Neural cell (in vitro differentiated cells): ENCODE measurements at regions not wholly inside any gene's neighbourhood (a gene's known extent, or its start where the extent isn't known, plus 50 kb on each side); places are given as distances from the start of the nearest gene placed in this dataset.

Source experiments
- EP300 ChIP-seq: fragments of 450-650 bp; conservative IDR thresholded peaks from 2 replicates; pipeline ENCODE4 v1.6.1; 2014; ENCODE audit warnings: antibody characterized with exemption, mild to moderate bottlenecking, moderate library complexity; ENCODE audit not compliant: poor library complexity, severe bottlenecking
- POLR2AphosphoS5 ChIP-seq: IDR thresholded peaks from 2 replicates; pipeline ENCODE4 v1.6.1; 2012
- RAD21 ChIP-seq: fragments of 450-650 bp; conservative IDR thresholded peaks from 2 replicates; pipeline ENCODE4 v1.6.1; 2014; ENCODE audit warnings: antibody characterized with exemption, mild to moderate bottlenecking, moderate library complexity
- TAF1 ChIP-seq: IDR thresholded peaks from 2 replicates; pipeline ENCODE4 v1.6.1; 2012; ENCODE audit warnings: low read depth
- TF ChIP-seq, protein P1 (sequence below): fragments of 450-650 bp; IDR thresholded peaks from 2 replicates; pipeline ENCODE4 v1.5.1; 2014; ENCODE audit warnings: antibody characterized with exemption, mild to moderate bottlenecking, moderate library complexity; ENCODE audit not compliant: poor library complexity, severe bottlenecking
- TF ChIP-seq, protein P2 (sequence below): IDR thresholded peaks from 2 replicates; pipeline ENCODE4 v1.6.1; 2012; ENCODE audit warnings: borderline replicate concordance

DNA sequence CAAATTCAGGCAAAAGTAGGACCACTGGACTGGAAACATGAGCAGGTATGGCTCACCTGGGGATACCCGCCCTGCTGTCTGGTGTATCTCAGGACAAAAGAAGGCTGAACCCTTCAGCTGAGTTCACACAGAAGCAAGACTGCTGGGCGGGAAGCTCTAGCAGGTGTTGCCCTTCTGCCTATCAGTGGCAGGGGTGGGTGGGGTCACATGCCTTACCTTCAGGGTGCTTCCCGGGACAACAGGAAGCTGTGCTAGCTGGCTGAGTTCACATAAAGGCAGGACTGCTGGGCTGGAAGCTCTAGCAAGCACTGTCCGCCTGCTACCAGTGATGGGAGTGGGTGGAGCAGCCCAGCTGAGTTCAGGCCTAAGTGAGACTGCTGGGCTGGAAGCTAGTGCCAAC is 498.8 kb upstream of the ZNF608 start:
- TF ChIP-seq, protein P1, sequence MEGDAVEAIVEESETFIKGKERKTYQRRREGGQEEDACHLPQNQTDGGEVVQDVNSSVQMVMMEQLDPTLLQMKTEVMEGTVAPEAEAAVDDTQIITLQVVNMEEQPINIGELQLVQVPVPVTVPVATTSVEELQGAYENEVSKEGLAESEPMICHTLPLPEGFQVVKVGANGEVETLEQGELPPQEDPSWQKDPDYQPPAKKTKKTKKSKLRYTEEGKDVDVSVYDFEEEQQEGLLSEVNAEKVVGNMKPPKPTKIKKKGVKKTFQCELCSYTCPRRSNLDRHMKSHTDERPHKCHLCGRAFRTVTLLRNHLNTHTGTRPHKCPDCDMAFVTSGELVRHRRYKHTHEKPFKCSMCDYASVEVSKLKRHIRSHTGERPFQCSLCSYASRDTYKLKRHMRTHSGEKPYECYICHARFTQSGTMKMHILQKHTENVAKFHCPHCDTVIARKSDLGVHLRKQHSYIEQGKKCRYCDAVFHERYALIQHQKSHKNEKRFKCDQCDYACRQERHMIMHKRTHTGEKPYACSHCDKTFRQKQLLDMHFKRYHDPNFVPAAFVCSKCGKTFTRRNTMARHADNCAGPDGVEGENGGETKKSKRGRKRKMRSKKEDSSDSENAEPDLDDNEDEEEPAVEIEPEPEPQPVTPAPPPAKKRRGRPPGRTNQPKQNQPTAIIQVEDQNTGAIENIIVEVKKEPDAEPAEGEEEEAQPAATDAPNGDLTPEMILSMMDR, result no peak
- TF ChIP-seq, protein P2, sequence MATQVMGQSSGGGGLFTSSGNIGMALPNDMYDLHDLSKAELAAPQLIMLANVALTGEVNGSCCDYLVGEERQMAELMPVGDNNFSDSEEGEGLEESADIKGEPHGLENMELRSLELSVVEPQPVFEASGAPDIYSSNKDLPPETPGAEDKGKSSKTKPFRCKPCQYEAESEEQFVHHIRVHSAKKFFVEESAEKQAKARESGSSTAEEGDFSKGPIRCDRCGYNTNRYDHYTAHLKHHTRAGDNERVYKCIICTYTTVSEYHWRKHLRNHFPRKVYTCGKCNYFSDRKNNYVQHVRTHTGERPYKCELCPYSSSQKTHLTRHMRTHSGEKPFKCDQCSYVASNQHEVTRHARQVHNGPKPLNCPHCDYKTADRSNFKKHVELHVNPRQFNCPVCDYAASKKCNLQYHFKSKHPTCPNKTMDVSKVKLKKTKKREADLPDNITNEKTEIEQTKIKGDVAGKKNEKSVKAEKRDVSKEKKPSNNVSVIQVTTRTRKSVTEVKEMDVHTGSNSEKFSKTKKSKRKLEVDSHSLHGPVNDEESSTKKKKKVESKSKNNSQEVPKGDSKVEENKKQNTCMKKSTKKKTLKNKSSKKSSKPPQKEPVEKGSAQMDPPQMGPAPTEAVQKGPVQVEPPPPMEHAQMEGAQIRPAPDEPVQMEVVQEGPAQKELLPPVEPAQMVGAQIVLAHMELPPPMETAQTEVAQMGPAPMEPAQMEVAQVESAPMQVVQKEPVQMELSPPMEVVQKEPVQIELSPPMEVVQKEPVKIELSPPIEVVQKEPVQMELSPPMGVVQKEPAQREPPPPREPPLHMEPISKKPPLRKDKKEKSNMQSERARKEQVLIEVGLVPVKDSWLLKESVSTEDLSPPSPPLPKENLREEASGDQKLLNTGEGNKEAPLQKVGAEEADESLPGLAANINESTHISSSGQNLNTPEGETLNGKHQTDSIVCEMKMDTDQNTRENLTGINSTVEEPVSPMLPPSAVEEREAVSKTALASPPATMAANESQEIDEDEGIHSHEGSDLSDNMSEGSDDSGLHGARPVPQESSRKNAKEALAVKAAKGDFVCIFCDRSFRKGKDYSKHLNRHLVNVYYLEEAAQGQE, result no peak
- no peak for TF ChIP-seq TAF1
- no peak for TF ChIP-seq POLR2AphosphoS5
- TF ChIP-seq EP300, result no peak
- no peak for TF ChIP-seq RAD21
